ENCODE measurements at regions not wholly inside any gene's neighbourhood (a gene's known extent, or its start where the extent isn't known, plus 50 kb on each side); places are given as distances from the start of the nearest gene placed in this dataset.
"Not testable (repeated sequence)": the region's sequence is repeated elsewhere in the genome, so short reads cannot be mapped to it uniquely, and the experiment has no call there.

DNA sequence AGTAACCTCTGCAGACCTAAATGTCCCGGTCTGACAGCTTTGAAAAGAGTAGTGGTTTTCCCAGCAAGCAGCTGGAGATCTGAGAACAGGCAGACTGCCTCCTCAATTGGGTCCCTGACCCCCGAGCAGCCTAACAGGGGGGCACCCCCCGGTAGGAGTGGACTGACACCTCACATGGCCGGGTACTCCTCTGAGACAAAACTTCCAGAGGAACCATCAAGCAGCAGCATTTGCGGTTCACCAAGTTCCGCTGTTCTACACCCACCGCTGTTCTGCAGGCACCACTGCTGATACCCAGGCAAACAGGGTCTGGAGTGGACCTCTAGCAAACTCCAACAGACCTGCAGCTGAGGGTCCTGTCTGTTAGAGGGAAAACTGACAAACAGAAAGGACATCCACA is 341.1 kb downstream of the NEBL start:
- TF ChIP-seq, protein P1, sequence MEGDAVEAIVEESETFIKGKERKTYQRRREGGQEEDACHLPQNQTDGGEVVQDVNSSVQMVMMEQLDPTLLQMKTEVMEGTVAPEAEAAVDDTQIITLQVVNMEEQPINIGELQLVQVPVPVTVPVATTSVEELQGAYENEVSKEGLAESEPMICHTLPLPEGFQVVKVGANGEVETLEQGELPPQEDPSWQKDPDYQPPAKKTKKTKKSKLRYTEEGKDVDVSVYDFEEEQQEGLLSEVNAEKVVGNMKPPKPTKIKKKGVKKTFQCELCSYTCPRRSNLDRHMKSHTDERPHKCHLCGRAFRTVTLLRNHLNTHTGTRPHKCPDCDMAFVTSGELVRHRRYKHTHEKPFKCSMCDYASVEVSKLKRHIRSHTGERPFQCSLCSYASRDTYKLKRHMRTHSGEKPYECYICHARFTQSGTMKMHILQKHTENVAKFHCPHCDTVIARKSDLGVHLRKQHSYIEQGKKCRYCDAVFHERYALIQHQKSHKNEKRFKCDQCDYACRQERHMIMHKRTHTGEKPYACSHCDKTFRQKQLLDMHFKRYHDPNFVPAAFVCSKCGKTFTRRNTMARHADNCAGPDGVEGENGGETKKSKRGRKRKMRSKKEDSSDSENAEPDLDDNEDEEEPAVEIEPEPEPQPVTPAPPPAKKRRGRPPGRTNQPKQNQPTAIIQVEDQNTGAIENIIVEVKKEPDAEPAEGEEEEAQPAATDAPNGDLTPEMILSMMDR (conservative IDR thresholded peaks at IDR 0.05; ENCODE audit: low read length) = not testable (repeated sequence)
- not testable (repeated sequence) for TF ChIP-seq EZH2phosphoT487 (IDR thresholded peaks at IDR 0.05; ENCODE audit: borderline replicate concordance, low read depth, low read length)
